Upper lobe of right lung (tissue), 1 donor: ENCODE measurements at regions not wholly inside any gene's neighbourhood (a gene's known extent, or its start where the extent isn't known, plus 50 kb on each side); places are given as distances from the start of the nearest gene placed in this dataset.

Experiments
- ATAC-seq: fragments of 200-7000 bp; cut with Tn5 transposase; one replicate; pipeline ENCODE4 v1.9.1; 2020; ENCODE audit warnings: mild to moderate bottlenecking, moderate library complexity
- DNase-seq: peaks from one replicate; pipeline ENCODE4 v3.0.0-alpha.2; 2020
- H3K27ac ChIP-seq: fragments of 200-600 bp; one replicate; pipeline ENCODE4 v1.8.0; 2022
- H3K27me3 ChIP-seq: fragments of 200-600 bp; one replicate; pipeline ENCODE4 v1.8.0; 2022; ENCODE audit warnings: mild to moderate bottlenecking
- H3K36me3 ChIP-seq: fragments of 200-600 bp; one replicate; pipeline ENCODE4 v1.8.0; 2022
- H3K4me1 ChIP-seq: fragments of 200-600 bp; one replicate; pipeline ENCODE4 v1.8.0; 2022
- H3K4me3 ChIP-seq: fragments of 200-600 bp; one replicate; pipeline ENCODE4 v1.8.0; 2022; ENCODE audit warnings: mild to moderate bottlenecking
- H3K9me3 ChIP-seq: fragments of 200-600 bp; one replicate; pipeline ENCODE4 v1.8.0; 2022
- intact Hi-C: fragments of 100-400 bp; cut with DNase I; formaldehyde crosslinking; loops from one replicate; pipeline ENCODE4 v1.11.0; 2022
- TF ChIP-seq, protein P1 (sequence below): fragments of 200-600 bp; IDR thresholded peaks from one replicate; pipeline ENCODE4 v1.8.0; 2022; ENCODE audit warnings: antibody characterized with exemption
- donor health status: DM: no; HTN: yes; CAD: no; lungs with severe emphysema.

DNA sequence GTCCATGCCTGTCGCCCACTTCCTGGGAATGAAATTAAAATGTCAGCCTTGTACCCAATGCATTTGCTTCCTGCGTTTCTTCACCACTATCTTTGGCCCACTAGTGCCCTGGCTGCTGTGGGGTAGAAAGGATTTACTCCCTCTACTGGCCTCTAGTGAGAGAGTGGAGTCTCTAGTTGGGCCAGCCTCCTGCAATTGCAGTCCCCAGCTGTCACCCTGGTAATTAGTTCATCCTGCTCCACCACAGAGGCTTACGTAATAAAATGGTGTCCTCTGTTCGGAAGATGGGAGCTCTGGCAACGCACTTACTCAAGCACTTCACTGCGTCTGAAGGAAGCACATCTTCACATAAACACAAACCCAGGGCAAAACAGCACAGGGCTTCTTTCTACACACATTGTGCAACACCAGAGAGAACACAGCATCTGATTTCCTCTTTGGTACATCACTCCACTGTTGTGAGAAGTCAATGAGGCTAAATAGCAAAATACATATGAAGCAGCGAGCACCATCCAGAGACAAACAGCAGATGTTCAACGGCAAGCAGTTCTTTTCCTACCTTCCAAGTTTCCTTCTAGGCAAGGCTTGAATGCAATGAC lies 274.6 kb downstream of the LRATD1 start:
- DNase-seq (no peak), ATAC-seq (no peak)
- Histone ChIP-seq H3K9me3 (no peaks in the 10 kb centered on the region), H3K27ac (no peak overlapping the region), H3K4me3 (no peak overlapping the region), H3K36me3 (no peaks in the 10 kb centered on the region), H3K27me3 (no peaks in the 10 kb centered on the region), H3K4me1 (no peaks in the 10 kb centered on the region)
- intact Hi-C loops = no loop called here
- TF ChIP-seq, protein P1, sequence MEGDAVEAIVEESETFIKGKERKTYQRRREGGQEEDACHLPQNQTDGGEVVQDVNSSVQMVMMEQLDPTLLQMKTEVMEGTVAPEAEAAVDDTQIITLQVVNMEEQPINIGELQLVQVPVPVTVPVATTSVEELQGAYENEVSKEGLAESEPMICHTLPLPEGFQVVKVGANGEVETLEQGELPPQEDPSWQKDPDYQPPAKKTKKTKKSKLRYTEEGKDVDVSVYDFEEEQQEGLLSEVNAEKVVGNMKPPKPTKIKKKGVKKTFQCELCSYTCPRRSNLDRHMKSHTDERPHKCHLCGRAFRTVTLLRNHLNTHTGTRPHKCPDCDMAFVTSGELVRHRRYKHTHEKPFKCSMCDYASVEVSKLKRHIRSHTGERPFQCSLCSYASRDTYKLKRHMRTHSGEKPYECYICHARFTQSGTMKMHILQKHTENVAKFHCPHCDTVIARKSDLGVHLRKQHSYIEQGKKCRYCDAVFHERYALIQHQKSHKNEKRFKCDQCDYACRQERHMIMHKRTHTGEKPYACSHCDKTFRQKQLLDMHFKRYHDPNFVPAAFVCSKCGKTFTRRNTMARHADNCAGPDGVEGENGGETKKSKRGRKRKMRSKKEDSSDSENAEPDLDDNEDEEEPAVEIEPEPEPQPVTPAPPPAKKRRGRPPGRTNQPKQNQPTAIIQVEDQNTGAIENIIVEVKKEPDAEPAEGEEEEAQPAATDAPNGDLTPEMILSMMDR = no peak

DNA sequence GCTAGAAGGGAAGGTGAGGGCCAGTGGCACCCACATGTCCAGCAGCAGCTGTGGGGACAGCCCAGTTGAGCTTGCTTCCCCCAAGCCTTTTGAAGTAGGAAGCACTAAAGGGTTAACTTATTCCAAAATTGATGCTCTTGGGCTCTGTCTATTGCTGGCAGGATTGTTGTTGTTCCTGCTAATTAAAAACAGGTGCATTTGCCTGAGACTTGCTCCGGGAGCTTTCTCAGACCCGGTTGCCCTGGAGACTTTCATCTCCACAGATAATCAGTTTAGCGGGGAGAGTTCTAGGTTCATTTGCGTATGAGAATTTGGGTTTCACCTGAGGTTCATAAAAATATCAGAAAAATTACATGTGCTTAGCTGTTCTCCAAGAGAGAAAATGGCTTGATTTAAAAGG lies 277.3 kb downstream of the LRATD1 start:
- Histone ChIP-seq H3K36me3 (no peaks in the 10 kb centered on the region), H3K27ac (no peak overlapping the region), H3K27me3 (no peaks in the 10 kb centered on the region), H3K4me3 (no peak overlapping the region), H3K4me1 (no peaks in the 10 kb centered on the region), H3K9me3 (no peaks in the 10 kb centered on the region)
- TF ChIP-seq, protein P1 = no peak
- intact Hi-C loops = no loop called here
- DNase-seq = no peak
- ATAC-seq = no peak

DNA sequence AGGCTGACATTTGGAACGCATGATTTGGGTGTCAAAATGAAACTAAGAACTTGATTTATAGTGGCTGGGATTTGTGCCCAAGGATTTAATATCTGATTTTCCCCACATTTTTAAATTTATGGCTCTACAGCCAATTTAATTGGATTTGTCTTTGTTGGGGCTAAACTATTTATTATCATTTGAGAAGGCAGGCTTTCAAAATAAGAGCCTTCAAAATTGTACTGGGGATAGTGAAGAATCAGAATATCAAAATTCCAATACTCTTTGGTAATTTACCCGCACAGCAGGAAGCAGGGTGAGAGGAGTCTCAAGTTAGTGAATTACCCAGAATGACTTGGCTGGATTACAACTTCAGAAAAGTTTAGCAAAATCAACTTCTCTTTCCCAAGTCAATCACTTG lies 278.1 kb downstream of the LRATD1 start:
- Histone ChIP-seq H3K36me3 (no peaks in the 10 kb centered on the region), H3K27ac (no peak overlapping the region), H3K4me3 (no peak overlapping the region), H3K4me1 (no peaks in the 10 kb centered on the region), H3K9me3 (no peaks in the 10 kb centered on the region), H3K27me3 (no peaks in the 10 kb centered on the region)
- no peak for ATAC-seq
- intact Hi-C loops = no loop called here
- TF ChIP-seq, protein P1 = no peak
- no peak for DNase-seq

DNA sequence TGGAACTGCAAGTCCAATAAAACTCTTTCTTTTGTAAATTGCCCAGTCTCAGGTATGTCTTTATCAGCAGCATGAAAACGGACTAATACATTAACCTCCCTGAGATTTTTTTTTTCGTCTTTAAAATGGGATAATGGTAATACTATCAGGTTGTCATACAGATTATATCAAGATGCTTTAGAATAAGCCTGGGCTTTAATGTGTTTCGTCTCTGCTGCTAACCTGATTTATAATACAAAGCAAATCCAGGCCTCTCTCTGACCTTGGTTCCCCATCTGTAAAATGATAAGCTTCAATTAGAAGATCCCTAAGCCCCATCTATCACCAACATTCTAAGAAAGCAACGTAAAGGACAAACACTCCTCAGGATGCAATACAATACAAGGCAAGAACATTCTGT lies 283.5 kb downstream of the LRATD1 start:
- Histone ChIP-seq H3K4me1 (no peaks in the 10 kb centered on the region), H3K36me3 (no peaks in the 10 kb centered on the region), H3K9me3 (no peaks in the 10 kb centered on the region), H3K27ac (no peak overlapping the region), H3K4me3 (no peak overlapping the region), H3K27me3 (no peaks in the 10 kb centered on the region)
- no peak for ATAC-seq
- DNase-seq = no peak
- intact Hi-C loops = no loop called here
- TF ChIP-seq, protein P1 = no peak

DNA sequence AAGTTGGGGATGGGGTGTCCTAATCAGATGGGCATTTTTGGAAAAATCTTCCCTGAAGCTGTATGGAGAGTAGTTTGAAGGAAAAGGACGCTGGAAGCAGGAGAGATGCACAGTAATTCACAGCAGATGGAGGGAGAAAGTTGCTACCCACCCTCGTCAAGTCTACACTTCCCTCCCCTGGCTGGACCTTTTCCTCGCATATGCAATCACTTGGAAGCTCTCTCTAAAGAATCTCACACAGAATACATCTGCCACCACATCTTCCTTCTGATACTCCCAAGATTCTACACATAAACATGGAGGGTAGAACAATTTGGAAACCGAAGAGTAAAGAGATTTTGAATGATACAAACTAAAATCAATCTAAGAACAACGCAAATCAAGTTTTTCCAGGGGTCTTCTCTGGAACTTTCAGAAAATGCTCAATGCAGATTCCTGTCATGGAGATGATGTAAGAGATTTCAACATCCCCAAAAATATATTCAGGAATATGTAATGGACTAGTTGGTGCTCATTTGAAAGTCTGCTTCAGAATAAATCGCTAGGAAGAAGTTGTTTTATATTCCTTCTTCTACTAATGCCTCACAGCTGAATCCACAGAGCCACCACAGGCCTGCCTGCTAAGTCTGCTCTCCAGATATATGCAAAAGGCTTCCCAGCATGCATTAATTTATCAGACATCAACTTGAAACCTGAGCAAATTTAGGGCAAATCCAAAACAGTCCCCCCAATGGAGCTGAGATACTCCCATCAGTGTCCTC lies 291.5 kb downstream of the LRATD1 start:
- intact Hi-C loops = no loop called here
- TF ChIP-seq, protein P1 = no peak
- no peaks in the 10 kb centered on the region for H3K9me3 ChIP-seq
- ATAC-seq (no peak), DNase-seq (no peak)
- H3K4me3 ChIP-seq = no peak overlapping the region
- no peak overlapping the region for H3K27ac ChIP-seq
- H3K36me3 ChIP-seq = no peaks in the 10 kb centered on the region
- H3K4me1 ChIP-seq = no peaks in the 10 kb centered on the region
- no peaks in the 10 kb centered on the region for H3K27me3 ChIP-seq
